HEK293T (cell line): ENCODE measurements at regions not wholly inside any gene's neighbourhood (a gene's known extent, or its start where the extent isn't known, plus 50 kb on each side); places are given as distances from the start of the nearest gene placed in this dataset.

Experiments
- ARNT ChIP-seq: fragments of 450-650 bp; IDR thresholded peaks from 2 replicates; pipeline ENCODE4 v1.6.1; 2017; ENCODE audit warnings: mild to moderate bottlenecking
- BHLHE40 ChIP-seq: fragments of 450-650 bp; IDR thresholded peaks from 2 replicates; pipeline ENCODE4 v1.6.1; 2016; ENCODE audit warnings: mild to moderate bottlenecking, moderate library complexity, borderline replicate concordance
- ELF4 ChIP-seq: fragments of 450-650 bp; IDR thresholded peaks from 2 replicates; pipeline ENCODE4 v1.6.1; 2017; ENCODE audit warnings: antibody characterized with exemption
- FOXK2 ChIP-seq: fragments of 450-650 bp; IDR thresholded peaks from 2 replicates; pipeline ENCODE4 v1.6.1; 2016; ENCODE audit warnings: mild to moderate bottlenecking
- FOXM1 ChIP-seq: fragments of 450-650 bp; IDR thresholded peaks from 2 replicates; pipeline ENCODE4 v1.6.1; 2017; ENCODE audit warnings: mild to moderate bottlenecking, borderline replicate concordance
- LEF1 ChIP-seq: fragments of 450-650 bp; IDR thresholded peaks from 2 replicates; pipeline ENCODE4 v1.6.1; 2017; ENCODE audit warnings: mild to moderate bottlenecking, borderline replicate concordance
- PKNOX1 ChIP-seq: fragments of 450-650 bp; IDR thresholded peaks from 2 replicates; pipeline ENCODE4 v1.6.1; 2016
- SP1 ChIP-seq: fragments of 450-650 bp; IDR thresholded peaks from 2 replicates; pipeline ENCODE4 v1.6.1; 2017

GRCh38 chr15:52922871-52923270 is 132.7 kb upstream of the ONECUT1 start:
- no peak for TF ChIP-seq BHLHE40
- no peak for TF ChIP-seq SP1
- TF ChIP-seq ARNT: no peak
- no peak for TF ChIP-seq LEF1
- TF ChIP-seq ELF4: no peak
- TF ChIP-seq FOXK2: no peak
- no peak for TF ChIP-seq FOXM1
- no peak for TF ChIP-seq PKNOX1
